ENCODE measurements at regions not wholly inside any gene's neighbourhood (a gene's known extent, or its start where the extent isn't known, plus 50 kb on each side); places are given as distances from the start of the nearest gene placed in this dataset.
A peak's percentile ranks its signal among the peaks of the same experiment; 100 is the strongest.

GRCh38 chr2:153420394-153420793 lies 58.2 kb downstream of the RPRM start:
- Histone ChIP-seq H3K4me2 (ENCODE audit: extremely low read depth, insufficient read depth, low read length) (no peak overlapping the region), H4K20me1 (ENCODE audit: control insufficient read depth, extremely low read depth, insufficient read depth, low read length) (no peaks in the 10 kb centered on the region), H3K9me3 (ENCODE audit: control insufficient read depth, insufficient read depth, low read depth, low read length) (no peaks in the 10 kb centered on the region), H3K27ac (ENCODE audit: insufficient read depth, low read length) (no peak overlapping the region), H3K4me1 (ENCODE audit: control insufficient read depth, extremely low read depth, insufficient read depth, low read length) (no peaks in the 10 kb centered on the region), H3K4me3 (replicated peaks in 1 of 4; ENCODE audit: control extremely low read depth in 1 of 4, insufficient read depth in 1 of 4, low read depth in 3 of 4, low read length in 4 of 4) (no peak overlapping the region), H2AFZ (ENCODE audit: low read length) (no peak overlapping the region), H3K79me2 (ENCODE audit: control insufficient read depth, insufficient read depth, low read length) (no peaks in the 10 kb centered on the region), H3K36me3 (ENCODE audit: control insufficient read depth, insufficient read depth, low read length) (no peaks in the 10 kb centered on the region), H3K9ac (ENCODE audit: insufficient read depth, low read length) (no peak overlapping the region), H3K27me3 (ENCODE audit: control insufficient read depth, insufficient read depth, low read length) (no peaks in the 10 kb centered on the region)
- no peak for DNase-seq (ENCODE audit: low read depth in 2 of 2)
- TF ChIP-seq EZH2 (IDR thresholded peaks at IDR 0.05; ENCODE audit: low read length, missing control alignments): no peak
- TF ChIP-seq, protein P1, sequence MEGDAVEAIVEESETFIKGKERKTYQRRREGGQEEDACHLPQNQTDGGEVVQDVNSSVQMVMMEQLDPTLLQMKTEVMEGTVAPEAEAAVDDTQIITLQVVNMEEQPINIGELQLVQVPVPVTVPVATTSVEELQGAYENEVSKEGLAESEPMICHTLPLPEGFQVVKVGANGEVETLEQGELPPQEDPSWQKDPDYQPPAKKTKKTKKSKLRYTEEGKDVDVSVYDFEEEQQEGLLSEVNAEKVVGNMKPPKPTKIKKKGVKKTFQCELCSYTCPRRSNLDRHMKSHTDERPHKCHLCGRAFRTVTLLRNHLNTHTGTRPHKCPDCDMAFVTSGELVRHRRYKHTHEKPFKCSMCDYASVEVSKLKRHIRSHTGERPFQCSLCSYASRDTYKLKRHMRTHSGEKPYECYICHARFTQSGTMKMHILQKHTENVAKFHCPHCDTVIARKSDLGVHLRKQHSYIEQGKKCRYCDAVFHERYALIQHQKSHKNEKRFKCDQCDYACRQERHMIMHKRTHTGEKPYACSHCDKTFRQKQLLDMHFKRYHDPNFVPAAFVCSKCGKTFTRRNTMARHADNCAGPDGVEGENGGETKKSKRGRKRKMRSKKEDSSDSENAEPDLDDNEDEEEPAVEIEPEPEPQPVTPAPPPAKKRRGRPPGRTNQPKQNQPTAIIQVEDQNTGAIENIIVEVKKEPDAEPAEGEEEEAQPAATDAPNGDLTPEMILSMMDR (conservative IDR thresholded peaks at IDR 0.05 in 1 of 2, IDR thresholded peaks at IDR 0.05 in 1 of 2; ENCODE audit: low read depth in 1 of 2, low read length in 2 of 2): no peak

DNA sequence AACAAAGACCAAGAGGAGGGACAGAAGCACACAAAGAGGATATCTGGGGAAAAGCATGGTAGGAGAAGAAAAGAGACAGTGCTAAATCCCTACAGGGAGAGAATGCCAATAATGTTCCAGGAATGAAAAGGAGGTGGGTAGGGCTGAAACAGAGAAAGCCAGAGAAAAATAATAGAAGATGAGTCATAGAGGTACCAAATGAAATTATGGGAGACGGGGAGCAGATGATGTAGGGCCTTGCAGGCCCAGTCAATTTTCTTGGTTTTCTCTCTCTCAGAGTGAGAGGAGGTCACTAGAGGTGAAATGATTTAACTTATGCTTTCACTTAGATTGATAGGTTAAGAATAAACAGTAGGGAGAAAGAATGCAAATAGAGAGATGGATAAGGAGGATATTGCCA lies 61.5 kb downstream of the RPRM start:
- Histone ChIP-seq H3K27ac (ENCODE audit: insufficient read depth, low read length) (no peak overlapping the region), H3K9ac (ENCODE audit: insufficient read depth, low read length) (no peak overlapping the region), H3K79me2 (ENCODE audit: control insufficient read depth, insufficient read depth, low read length) (no peaks in the 10 kb centered on the region), H3K4me2 (ENCODE audit: extremely low read depth, insufficient read depth, low read length) (no peak overlapping the region), H4K20me1 (ENCODE audit: control insufficient read depth, extremely low read depth, insufficient read depth, low read length) (no peaks in the 10 kb centered on the region), H3K27me3 (ENCODE audit: control insufficient read depth, insufficient read depth, low read length) (no peaks in the 10 kb centered on the region), H3K9me3 (ENCODE audit: control insufficient read depth, insufficient read depth, low read depth, low read length) (no peaks in the 10 kb centered on the region), H2AFZ (ENCODE audit: low read length) (no peak overlapping the region), H3K36me3 (ENCODE audit: control insufficient read depth, insufficient read depth, low read length) (no peaks in the 10 kb centered on the region), H3K4me3 (replicated peaks in 1 of 4; ENCODE audit: control extremely low read depth in 1 of 4, insufficient read depth in 1 of 4, low read depth in 3 of 4, low read length in 4 of 4) (no peak overlapping the region), H3K4me1 (ENCODE audit: control insufficient read depth, extremely low read depth, insufficient read depth, low read length) (no peaks in the 10 kb centered on the region)
- peak in 1 of 2 donors; percentile 2 for DNase-seq (ENCODE audit: low read depth in 2 of 2)
- TF ChIP-seq EZH2 (IDR thresholded peaks at IDR 0.05; ENCODE audit: low read length, missing control alignments): no peak
- TF ChIP-seq, protein P1 (conservative IDR thresholded peaks at IDR 0.05 in 1 of 2, IDR thresholded peaks at IDR 0.05 in 1 of 2; ENCODE audit: low read depth in 1 of 2, low read length in 2 of 2): no peak

- no peak overlapping the region for H2AFZ ChIP-seq (ENCODE audit: low read length)
- no peak overlapping the region for H3K4me3 ChIP-seq (replicated peaks in 1 of 4; ENCODE audit: control extremely low read depth in 1 of 4, insufficient read depth in 1 of 4, low read depth in 3 of 4, low read length in 4 of 4)
- H3K4me1 ChIP-seq (ENCODE audit: control insufficient read depth, extremely low read depth, insufficient read depth, low read length): no peaks in the 10 kb centered on the region
- no peaks in the 10 kb centered on the region for H4K20me1 ChIP-seq (ENCODE audit: control insufficient read depth, extremely low read depth, insufficient read depth, low read length)
- TF ChIP-seq EZH2 (IDR thresholded peaks at IDR 0.05; ENCODE audit: low read length, missing control alignments): no peak
- no peaks in the 10 kb centered on the region for H3K36me3 ChIP-seq (ENCODE audit: control insufficient read depth, insufficient read depth, low read length)
- no peak overlapping the region for H3K4me2 ChIP-seq (ENCODE audit: extremely low read depth, insufficient read depth, low read length)
- no peaks in the 10 kb centered on the region for H3K9me3 ChIP-seq (ENCODE audit: control insufficient read depth, insufficient read depth, low read depth, low read length)
- no peak overlapping the region for H3K9ac ChIP-seq (ENCODE audit: insufficient read depth, low read length)
- no peaks in the 10 kb centered on the region for H3K79me2 ChIP-seq (ENCODE audit: control insufficient read depth, insufficient read depth, low read length)
- peak in 1 of 2 donors; percentile 33 for DNase-seq (ENCODE audit: low read depth in 2 of 2)
- H3K27me3 ChIP-seq (ENCODE audit: control insufficient read depth, insufficient read depth, low read length): no peaks in the 10 kb centered on the region
- H3K27ac ChIP-seq (ENCODE audit: insufficient read depth, low read length): no peak overlapping the region
These were observed 62.5 kb downstream of the RPRM start for GRCh38 chr2:153416071-153416470.

Measured in fibroblast of lung (primary cell).